DMS53 (cell line): ENCODE measurements at regions not wholly inside any gene's neighbourhood (a gene's known extent, or its start where the extent isn't known, plus 50 kb on each side); places are given as distances from the start of the nearest gene placed in this dataset.

Experiments
- DNase-seq: peaks from one replicate; lab custom pipeline; 2025; lab: John Stamatoyannopoulos, UW

DNA sequence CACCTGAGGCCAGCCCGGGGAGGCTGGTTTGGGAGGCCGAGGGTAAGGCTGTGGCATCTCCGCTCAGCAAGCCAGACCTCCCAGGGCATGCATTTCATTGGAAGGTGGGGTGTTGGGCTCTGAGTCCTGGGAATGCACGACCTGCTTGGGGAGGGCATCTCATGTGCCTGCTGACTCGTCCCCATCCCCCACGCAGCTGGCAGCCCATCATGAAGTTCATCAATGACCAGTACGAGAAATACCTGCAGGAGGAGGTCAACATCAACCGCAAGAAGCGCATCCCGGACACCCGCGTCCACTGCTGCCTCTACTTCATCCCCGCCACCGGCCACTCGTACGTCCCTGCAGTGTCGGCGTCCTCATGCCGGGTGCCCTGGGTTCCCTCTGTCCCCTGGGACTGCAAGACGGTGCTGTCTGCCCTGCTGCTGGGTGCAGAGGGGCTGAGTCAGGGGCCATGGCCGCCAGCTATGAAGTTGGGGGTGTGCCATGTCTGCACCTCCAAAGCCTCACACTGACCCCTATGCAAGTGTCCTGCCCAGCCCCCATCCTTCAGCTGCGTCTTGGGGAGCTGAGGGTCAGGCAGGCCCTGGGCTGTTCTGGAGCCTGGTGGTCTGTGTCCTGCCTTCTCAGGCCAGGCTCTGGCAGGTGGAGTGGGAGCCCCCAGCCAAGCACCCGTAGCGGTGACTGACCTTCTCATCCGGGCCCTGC lies 347.9 kb downstream of the SEC14L1 start:
- DNase-seq: no peak

DNA sequence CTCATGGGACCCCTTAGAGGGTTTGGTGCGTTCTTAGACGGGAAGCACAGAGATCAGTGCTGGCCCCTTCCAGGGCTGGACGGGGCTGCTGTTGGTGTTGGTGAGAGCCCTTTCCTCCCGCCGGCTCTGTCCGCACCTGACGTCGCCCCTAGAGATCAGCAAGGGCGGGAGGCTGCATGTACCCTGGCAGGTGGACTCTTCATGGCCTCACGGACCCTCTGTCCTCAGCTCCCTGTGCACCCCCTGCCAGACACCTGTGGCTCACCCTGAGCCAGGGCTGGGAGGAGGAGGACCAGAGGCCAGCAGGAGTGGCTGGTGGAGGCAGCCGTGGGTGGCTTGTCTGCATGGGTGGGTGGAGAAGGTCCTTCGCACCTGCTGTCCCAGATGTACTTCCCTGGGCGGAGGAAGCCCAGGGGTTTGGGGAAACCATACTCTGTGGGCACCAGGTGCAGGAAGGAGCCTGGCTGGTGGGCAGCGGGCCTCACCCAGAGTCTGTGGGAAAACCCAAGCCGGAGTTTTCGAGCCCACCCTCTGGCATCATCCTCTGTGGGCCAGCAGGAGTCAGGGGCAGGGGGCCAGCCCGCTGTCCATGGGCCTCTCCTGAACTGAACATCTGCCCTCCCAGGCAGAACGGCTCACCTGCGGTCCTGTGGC lies 348.6 kb downstream of the SEC14L1 start:
- DNase-seq: no peak

DNA sequence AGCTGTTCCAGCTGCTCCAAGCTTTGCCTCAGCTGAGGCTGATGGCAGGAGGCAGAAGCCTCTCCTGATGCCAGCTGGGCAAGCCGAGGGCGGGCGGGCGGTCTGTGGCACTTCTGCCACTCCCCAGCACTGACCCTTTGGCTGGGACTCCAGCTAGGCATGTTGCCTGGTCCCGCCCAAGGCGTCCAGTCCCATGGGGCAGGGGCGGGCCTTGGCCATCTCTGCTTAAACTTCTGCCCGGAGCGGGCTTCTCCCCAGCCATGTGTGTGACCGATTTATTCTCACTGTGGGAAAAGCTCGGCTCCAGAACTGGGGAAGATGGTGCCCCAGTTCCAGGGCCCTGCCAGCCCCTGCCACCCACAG lies 349.1 kb downstream of the SEC14L1 start:
- no peak for DNase-seq

DNA sequence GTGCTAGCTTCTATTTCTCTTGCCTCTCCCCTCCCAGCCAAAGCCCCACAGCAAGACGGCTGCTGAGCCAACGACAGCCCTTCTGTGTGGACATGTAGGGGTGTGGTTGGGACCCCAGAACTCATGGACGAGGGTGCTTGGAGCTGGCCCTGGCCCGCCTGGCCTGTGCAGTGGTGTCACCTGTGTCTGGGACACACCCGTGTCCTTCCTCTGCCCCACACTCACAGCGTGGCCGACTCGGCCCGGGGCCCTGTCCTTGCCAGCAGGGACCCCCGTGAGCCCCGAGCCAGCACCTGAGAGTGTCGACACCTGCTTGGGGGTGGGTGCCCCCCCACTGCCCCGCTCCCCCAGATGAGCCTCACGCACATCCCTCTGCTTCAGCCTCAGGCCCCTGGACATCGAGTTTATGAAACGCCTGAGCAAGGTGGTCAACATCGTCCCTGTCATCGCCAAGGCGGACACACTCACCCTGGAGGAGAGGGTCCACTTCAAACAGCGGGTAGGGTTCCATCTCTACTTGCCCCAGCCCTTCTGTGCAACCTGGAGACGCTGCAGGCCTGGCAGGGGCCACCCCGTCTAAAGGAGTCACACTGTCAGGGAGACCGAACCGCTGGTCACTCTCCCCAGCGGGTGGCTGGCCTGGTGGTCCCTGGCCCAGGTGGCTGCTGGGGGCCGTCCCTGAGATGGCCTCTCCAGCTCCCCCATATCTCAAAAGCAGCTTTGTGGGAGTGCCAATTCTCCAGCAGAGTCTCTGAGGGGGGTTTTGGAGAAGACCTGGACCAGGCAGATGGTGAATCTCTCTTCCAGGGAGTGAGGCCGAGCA lies 349.8 kb downstream of the SEC14L1 start:
- DNase-seq: no peak

DNA sequence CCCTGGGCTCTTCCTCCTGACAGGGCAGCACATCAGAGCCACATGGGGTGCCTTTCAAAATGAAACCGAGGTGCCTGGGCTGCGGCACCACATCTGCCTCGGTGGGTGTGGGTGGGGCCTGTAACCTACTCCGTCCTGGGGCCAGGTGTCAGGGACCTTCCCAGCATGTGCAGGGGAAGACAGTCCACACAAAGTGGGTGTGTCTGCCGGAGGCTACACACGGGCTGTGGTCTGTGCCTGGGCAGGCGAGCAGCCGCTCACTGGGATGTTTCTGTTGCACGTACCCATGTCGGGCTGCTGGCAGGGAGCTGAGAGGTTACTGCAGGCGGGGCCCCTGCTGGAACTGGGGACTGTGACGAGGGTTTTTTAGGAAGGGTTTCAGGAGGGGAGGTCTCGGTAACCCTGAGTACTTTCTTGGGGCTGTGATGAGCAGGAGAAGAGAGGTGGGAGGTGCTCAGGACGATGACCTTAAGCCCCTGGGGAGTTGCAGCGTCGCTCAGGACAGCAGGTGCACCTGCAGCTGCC lies 351.2 kb downstream of the SEC14L1 start:
- no peak for DNase-seq

DNA sequence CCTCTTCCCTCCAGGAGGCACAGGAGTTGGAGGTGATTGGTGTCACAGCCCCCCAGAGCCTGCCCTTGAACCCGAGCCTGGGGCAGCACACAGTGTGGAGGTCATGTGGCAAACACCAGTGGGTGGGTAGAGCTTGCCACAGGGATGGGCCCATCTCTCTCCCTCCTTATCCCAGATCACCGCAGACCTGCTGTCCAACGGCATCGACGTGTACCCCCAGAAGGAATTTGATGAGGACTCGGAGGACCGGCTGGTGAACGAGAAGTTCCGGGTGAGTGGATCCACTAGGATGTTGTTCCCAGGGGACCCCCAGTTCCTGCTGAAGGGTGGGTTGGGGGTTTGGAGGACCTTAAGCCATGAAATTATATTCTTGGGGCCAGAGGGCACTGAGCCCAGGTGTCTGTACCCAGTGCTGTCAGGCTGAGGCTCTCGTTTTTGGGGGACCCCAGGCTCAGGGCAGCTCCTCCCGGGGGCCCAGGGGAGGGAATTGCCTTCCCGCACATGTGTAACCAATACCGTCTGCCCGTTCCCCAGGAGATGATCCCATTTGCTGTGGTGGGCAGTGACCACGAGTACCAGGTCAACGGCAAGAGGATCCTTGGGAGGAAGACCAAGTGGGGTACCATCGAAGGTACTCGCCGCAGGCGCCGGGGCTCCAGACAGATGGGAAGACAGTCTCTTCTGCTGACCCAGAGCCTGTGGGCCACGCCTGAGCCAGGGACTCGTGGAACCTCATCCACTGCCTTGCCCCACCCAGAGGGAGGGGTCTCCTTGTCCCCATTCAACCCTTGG lies 351.9 kb downstream of the SEC14L1 start:
- DNase-seq: no peak

DNA sequence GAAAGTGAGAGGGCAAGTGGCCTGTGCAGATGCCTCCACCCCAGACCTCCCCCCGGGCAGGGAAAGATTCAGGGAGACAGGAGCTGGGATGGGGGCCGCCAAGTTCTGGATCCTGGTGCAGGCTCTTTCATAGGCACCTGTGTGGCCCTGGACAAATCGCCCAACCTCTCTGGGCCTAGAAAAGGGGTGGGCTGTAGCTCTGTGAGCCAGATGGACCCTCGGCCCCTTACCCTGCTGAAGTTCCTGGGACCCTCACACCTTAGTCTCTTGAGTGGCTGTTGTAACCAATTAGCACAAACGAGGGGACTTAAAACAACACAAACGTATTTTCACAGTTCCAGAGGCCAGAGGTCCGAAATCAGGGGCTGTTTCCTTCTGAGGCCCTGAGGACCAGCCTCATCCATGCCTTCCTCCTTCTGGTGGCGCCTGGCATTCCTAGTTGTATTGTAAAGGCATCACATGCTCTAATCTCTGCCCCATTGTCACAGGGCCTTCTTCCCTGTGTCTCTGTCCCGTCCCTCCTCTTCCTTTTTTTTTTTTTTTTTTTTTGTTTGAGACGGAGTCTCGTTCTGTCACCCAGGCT lies 352.6 kb downstream of the SEC14L1 start:
- peak; percentile 12 for DNase-seq

DNA sequence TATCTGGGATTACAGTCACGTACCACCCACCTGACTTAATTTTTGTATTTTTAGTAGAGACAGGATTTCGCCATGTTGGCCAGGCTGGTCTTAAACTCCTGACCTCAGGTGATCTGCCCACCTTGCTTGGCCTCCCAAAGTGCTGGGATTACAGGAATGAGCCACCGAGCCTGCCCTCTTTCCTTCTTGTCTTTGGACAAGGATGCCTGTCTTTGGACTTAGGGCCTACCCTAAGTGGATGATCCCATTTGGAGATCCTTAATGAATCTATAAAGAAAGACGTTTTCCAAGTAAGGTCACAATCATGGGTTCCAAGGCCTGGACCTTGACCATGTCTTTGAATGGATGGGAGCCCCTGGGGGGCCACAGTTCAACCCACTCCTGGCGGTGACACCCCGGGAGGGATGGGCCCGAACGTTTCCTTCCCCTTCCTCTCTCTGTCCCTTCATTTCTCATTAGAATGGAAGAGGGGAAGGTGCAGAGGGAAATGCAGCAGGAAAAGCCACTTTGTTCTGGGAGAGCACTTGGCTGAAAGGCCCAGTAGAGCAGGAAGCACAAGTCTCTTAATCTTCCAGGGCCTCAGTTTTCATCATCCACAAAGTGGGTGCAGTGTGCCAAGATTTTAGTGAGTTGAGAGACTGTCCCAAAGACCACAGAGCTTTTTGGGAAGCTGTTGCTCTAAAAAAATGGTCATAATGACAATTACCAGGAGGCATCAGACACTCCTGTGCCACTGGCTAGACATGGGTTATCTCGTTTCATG lies 353.3 kb downstream of the SEC14L1 start:
- DNase-seq: no peak

DNA sequence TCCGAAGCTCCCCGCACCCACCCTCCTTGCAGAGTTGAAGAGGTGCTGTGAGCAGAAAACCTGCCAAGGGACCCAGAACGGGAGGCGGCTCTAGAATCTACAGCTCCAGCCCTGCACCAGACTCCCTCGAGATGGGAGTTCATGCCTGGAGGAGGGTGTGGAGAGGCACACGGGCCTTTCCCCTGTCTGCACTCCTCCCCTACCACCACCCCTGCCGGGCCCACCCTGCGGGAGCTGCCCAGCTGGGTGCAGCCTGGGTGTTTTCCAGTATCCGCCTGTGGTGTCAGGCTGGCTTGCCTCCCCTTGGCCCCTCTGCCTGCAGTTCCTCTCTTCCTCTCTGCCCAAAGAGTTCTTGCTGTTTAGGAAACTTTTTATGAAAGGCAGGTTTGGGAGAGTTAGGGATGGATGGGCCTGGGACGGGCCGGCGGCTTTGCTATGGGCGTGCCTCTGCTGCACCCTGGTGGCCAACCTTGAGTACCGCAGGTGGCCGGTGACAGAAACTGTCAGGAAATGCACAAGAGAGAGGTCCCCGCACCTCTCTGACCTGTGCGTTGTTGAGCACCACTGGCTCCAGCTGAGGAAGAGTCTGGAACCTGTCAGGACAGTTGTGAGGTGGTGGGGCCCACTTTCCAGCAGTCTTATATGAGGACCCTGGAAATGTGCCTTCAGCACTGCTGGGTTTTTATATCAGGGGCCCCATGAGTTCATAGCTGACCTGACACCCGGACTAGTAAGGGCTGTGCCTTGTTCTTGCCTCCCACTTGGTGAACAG lies 354.1 kb downstream of the SEC14L1 start:
- peak; percentile 70 for DNase-seq

DNA sequence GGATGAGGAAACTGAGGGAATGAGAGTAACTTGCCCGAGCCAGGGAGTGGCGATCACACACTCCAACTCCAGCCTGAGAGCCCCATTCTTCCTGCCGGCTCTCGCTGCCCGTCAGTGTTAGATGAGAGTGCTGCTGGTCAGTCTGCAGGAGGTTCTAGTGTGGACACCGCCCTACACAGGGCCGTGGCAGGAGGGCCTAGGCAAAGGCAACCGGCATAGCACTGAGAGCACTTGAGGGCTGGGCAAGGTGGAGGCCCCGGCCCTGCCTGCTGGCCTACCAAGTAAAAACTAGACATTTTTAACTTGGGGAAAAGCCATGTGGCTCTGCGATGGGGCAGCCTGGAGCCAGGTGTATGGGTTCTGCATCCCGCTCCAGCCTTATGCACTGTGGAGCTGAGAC lies 354.8 kb downstream of the SEC14L1 start:
- no peak for DNase-seq

DNA sequence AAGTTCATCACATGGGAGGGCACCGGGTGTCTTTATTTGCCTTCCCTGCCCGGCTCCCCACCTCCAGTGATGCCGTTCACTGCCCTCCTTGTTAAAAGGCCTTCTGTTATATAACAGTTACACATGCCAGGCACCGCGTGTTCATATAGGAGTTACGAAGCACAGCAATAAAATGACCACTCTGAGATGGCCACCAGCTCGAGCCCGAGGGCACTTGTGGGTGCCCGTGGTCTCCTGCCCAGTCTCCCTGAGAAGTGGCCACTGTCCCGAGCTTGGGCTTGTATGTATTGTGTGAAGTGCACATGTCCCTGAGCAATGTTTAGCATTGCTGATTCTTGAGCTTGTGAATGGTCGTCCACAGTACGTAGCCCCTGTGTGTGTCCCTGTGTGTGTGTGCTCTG lies 355.6 kb downstream of the SEC14L1 start:
- no peak for DNase-seq

DNA sequence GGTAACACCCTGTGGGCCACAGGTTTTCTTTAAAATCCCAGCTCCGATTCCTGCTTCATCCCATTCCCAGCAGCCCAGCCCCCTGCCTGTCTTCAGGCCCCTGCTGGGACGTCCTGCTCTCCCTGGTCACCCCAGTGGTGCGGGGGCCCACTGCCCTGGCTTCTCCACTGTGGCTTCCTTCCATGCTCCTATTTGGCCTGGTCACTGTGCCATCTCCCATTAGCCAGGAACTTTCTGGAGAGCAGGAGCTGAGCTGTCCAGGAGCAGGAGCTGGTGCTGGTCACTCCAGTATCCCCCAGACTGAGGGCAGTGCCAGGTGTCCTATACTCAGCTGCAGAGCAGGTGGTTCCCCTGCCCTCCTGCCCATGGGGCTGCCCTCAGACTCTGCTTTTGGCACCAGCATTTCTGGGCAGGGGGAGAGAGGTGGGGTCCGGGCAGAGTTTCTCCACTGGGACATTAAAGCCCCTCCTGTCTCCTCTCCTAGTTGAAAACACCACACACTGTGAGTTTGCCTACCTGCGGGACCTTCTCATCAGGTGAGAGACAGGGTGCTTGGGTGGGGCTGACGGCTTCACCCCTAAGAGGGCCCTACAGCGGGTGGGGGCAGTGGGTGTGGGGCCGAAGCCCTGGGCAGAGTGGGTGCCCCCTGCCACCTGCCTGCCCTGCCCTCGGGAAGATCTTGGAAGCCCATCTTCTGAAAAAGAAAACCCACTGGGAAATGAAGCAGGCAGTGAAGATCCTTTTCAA lies 356.2 kb downstream of the SEC14L1 start:
- no peak for DNase-seq

DNA sequence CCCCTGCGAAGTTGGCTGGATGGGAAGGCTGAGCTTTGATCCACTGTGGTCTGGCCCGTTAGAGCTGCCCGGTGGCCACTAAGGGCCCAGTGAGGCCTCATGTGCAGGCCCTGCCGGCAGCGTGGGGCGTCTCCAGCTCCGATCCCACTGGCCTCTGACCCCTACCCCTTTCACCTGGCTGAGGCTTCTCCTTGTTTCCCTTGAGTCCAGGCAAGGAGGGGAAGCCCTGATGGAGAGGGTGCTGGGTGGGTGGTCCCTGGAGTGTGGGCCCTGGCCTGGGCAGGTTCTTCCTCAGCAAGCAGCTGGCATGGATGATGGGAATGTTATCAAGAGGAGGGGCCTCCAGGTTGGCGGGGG lies 356.8 kb downstream of the SEC14L1 start:
- DNase-seq: no peak

DNA sequence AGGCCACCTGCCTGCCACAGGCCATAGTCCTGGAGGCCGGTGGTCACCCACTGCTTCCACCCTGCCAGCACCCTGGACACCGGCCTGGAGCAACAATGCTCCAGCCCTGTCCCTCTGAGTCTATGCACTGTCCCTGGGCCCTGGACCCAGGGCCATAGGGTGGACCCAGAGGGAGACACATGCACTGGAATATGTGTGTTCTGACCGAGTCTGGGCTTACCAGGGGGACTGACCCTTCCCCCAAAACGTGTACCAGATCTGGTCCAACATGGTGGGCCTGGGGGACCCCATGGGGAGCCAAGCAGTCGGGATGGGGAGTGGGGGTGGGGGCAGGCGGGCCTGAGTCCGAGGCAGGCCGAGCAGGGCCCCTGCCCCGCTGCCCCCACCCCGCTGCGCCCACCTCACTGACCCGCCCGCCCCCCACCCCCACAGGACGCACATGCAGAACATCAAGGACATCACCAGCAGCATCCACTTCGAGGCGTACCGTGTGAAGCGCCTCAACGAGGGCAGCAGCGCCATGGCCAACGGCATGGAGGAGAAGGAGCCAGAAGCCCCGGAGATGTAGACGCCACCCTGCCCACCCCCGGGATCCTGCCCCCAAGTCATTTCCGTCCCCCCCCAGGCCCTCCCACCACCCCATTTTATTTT lies 357.4 kb downstream of the SEC14L1 start:
- DNase-seq: no peak

DNA sequence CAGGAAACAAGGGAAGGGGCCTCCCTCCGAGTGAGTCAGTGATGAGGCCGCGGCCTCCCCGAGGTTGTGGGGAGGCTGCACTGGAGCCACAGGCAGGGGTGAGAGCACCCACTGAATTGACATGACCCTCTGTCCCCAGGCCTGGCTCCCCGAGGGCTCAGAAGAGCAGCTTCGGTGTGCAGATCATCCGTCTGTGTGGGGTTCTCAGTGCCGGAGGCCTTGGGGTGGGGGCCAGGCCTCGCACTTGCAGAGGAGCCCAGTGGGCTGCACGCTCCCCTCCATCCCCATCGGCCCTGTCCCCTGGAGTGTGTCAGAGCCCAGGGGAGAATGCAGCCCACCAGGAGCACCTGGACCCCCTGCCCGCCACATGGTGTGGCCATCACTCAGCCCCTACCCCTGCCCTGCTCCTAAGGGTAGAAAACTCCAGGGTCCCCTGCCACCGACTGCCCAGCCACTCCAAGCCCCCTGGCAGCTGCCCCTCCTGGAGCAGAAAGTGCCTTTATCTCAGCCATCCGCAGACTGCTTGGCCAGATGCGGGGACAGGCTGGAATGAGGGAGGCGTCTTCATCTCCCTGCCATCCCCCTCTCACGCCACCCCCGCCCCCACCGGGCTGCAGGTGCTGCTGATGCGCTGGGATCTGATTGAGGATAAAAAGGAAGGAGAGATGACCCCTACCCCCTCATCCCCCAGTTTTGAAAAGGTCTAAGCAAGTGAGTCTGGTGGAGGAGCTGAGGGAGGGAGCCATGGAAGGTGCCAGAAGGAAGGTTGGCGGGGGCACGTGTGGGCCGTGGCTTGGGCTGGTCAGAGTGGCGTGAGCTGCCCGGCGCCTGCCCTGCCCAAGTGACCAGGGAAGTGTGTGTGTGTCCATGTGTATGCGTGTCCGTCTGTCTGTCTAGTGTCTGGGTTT lies 358.3 kb downstream of the SEC14L1 start:
- no peak for DNase-seq

DNA sequence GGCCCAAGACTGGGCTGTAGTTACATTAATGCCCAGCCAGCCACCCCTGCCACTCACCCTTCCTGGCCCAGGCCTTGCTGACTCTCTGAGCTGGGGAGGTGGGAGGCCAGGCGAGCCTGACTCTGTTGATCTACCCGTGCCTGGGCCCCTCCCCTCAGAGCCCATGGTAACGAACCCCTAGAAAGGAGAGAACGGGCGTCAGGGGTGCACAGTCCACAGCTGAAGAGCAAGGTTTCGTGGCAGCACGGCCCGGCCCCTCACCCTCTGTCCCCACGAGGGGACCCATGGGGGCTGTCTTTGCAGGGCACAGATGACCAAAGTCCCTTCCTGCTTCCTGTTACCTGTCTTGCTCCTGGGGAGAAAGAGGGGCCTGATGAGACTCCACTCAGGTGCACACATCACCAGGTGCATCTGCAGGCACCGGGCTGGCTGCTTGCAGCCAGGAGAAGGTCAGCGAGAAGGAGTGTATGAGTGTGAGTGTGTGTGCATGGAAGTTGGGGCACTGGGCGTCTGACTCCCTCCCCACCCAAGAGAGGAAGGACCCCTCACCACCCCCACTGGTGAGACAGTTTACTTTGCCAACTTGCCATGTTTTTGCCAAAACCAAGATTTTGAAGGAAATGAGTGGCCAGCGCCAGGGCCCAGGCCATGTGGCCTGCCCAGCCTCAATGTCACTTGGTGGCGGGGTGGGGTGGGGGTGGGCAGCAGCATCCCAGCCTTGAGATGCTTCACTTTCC lies 359.1 kb downstream of the SEC14L1 start:
- no peak for DNase-seq

DNA sequence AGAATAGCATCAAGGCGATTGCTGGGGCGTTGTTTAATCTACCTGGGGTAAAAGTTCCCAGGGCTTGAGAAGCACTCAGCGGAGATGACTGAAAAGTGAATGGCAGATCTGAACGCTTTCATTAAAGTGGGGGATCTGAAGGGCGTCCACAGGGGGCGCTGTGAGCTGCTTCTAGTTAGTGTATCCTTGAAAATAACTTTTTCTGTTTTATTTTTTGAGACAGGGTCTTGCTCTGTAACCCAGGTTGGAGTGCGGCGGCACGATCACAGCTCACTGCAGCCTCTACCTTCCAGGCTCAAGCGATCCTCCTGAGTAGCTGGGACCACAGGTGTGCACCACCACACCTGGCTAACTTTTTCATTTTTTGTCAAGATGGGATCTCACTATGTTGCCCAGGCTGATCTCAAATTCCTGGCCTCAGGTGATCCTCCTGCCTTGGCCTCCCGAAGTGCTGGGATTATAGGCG lies 360.4 kb downstream of the SEC14L1 start:
- peak; percentile 32 for DNase-seq
